Thyroid gland (tissue), 4 donors: ENCODE measurements at regions not wholly inside any gene's neighbourhood (a gene's known extent, or its start where the extent isn't known, plus 50 kb on each side); places are given as distances from the start of the nearest gene placed in this dataset.

ENCODE experiments used
- DNase-seq, 2 donors: peaks; one replicate each; pipeline ENCODE4 v3.0.0-alpha.2; 2019
- H3K27ac ChIP-seq, 3 donors: fragments of 200-600 bp; sonication (generic); 1 replicate in 2 of 3; 2 replicates in 1 of 3; pipeline ENCODE4 v1.5.1; 2016 to 2019; ENCODE audit warnings: mild to moderate bottlenecking in 1 of 3, moderate library complexity in 1 of 3
- H3K27me3 ChIP-seq: fragments of 200-600 bp; sonication (generic); one replicate; pipeline ENCODE4 v1.5.1; 2019
- H3K36me3 ChIP-seq, 2 donors: fragments of 200-600 bp; sonication (generic); one replicate each; pipeline ENCODE4 v1.5.1; 2016 to 2019
- H3K4me1 ChIP-seq, 2 donors: fragments of 200-600 bp; sonication (generic); one replicate each; pipeline ENCODE4 v1.5.1; 2017 to 2019
- H3K4me3 ChIP-seq, 3 donors: fragments of 200-600 bp; sonication (generic); replicated peaks in 1 of 3; 1 replicate in 2 of 3; 2 replicates in 1 of 3; pipeline ENCODE4 v1.5.1; 2016; ENCODE audit warnings: mild to moderate bottlenecking in 1 of 3
- H3K9me3 ChIP-seq: fragments of 200-600 bp; sonication (generic); one replicate; pipeline ENCODE4 v1.5.1; 2017
- POLR2A ChIP-seq, 2 donors: fragments of 450-650 bp; IDR thresholded peaks; one replicate each; pipeline ENCODE4 v1.6.1; 2017; ENCODE audit warnings: antibody characterized with exemption in 2 of 2, mild to moderate bottlenecking in 2 of 2, moderate library complexity in 1 of 2
- WGBS, 2 donors: methylation state at CpG; one replicate each; pipeline ENCODE4 v1.1.5; 2017; 5-methylcytosine and 5-hydroxymethylcytosine counted together
- intact Hi-C: fragments of 100-400 bp; cut with DNase I; formaldehyde crosslinking; loops from one replicate; pipeline ENCODE4 v1.15.1; 2023
- TF ChIP-seq, protein P1 (sequence below), 6 experiments: fragments of 200-600 bp in 3 of 6; fragments of 450-650 bp in 3 of 6; sonication (generic) in 3 of 6; IDR thresholded peaks; one replicate each; pipeline ENCODE4 v1.5.1; 2016 to 2019; ENCODE audit warnings: antibody characterized with exemption in 6 of 6, mild to moderate bottlenecking in 2 of 6, inconsistent platforms in 1 of 6, moderate library complexity in 1 of 6

DNA sequence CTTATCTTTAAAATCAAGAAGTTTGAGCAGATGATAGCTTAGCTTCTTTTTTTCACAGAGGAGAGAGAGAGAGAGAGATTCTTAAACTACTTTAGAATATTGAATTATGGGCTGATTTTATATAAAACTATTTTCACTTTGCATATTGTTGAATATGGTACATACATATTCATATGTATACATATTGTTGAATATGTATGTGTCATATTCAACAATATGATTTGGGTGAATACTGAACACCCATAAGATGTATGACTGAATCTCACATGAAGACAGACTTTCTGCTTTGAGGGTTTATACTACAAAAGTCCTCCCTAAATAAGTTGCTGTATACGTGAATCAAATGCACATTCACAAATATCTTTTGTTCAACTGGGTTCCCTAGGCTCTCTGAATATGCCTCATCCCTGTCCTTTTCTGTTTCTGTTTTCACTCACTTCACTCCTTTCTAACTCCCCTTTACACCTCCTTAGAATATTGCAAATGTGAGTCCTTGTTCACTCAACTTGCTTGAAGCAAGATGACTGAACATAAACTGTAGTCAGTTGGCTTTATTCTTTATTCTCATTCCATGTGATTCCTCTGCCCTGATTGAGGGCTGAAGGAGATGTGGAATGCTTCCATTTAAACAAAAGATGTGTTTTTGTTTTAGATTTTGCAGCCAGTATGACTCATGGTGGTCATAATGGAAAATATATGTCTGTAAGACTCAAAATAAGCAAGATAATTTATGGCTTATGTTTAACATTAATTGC is 225.4 kb upstream of the DAB2 start:
- Histone ChIP-seq H3K4me1 (no peaks in the 10 kb centered on the region), H3K9me3 (no peaks in the 10 kb centered on the region), H3K27me3 (no peaks in the 10 kb centered on the region), H3K27ac (no peak overlapping the region), H3K4me3 (no peak overlapping the region), H3K36me3 (no peaks in the 10 kb centered on the region)
- no peak for DNase-seq
- 81 to 92% methylated on average over 1 of the region's 1 CpG for WGBS, 2 donors
- intact Hi-C loops = no loop called here
- TF ChIP-seq POLR2A (IDR thresholded peaks at IDR 0.05) = no peak
- TF ChIP-seq, protein P1, sequence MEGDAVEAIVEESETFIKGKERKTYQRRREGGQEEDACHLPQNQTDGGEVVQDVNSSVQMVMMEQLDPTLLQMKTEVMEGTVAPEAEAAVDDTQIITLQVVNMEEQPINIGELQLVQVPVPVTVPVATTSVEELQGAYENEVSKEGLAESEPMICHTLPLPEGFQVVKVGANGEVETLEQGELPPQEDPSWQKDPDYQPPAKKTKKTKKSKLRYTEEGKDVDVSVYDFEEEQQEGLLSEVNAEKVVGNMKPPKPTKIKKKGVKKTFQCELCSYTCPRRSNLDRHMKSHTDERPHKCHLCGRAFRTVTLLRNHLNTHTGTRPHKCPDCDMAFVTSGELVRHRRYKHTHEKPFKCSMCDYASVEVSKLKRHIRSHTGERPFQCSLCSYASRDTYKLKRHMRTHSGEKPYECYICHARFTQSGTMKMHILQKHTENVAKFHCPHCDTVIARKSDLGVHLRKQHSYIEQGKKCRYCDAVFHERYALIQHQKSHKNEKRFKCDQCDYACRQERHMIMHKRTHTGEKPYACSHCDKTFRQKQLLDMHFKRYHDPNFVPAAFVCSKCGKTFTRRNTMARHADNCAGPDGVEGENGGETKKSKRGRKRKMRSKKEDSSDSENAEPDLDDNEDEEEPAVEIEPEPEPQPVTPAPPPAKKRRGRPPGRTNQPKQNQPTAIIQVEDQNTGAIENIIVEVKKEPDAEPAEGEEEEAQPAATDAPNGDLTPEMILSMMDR (IDR thresholded peaks at IDR 0.05) = no peak

DNA sequence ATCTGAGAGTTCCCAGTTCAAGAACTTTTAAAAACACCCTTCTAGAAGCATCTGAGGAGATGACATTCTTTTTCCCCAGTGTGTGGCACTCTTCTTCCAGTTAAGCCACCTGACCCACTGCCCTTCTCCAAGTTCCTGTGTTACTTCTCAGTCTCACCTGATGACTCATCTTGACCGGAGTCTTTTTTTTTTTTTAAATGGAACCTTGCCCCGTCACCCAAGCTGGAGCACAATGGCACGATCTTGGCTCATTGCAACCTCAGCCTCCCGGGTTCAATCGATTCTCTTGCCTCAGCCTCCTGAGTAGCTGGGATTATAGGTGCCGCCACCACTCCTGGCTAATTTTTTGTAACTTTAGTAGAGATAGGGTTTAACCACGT is 224.1 kb upstream of the DAB2 start:
- no peaks in the 10 kb centered on the region for H3K36me3 ChIP-seq
- H3K9me3 ChIP-seq = no peaks in the 10 kb centered on the region
- WGBS, 2 donors = 87 to 91% methylated on average over 7 of the region's 7 CpGs
- H3K27me3 ChIP-seq = no peaks in the 10 kb centered on the region
- no peak overlapping the region for H3K27ac ChIP-seq
- peak in 1 of 2 donors; percentile 11 for DNase-seq
- TF ChIP-seq, protein P1 (IDR thresholded peaks at IDR 0.05) = no peak
- no peak for TF ChIP-seq POLR2A (IDR thresholded peaks at IDR 0.05)
- H3K4me3 ChIP-seq = no peak overlapping the region
- intact Hi-C loops = no loop called here
- no peaks in the 10 kb centered on the region for H3K4me1 ChIP-seq

DNA sequence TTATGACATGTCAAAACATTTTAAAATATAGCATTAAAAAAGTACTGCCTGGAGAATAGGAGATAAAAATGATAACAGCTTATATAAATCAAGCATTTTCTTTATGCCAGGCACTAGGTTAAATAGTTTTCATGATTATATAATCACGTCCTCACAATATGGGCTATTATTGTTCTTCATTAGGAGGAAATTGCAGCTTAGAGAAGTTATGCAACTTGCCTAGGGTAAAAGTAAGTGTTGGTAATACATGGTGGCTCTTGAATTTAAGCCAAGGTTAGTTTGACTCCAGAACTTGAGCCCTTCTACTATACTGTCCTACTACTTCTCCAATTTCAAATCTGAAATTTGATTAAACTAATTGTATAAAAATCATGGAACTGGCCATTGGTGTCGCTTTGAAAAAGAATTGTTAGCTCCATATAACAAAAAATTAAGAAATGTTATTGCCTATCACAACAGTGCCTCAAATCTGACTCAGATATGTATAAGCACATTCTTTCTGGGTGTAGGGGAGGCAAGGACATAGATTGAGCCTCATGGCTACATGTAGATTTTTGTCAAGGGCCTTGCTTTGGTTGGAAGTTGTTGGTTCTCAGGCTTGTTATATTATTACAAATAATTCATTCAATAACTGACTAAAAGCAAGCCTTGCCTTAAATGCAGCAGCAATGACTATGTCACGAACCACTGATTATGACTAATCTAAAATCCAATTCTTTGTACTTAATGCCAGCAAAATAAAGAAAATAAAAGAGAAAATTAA is 223.5 kb upstream of the DAB2 start:
- 85 to 87% methylated on average over 3 of the region's 3 CpGs for WGBS, 2 donors
- H3K4me1 ChIP-seq = no peaks in the 10 kb centered on the region
- H3K4me3 ChIP-seq = no peak overlapping the region
- intact Hi-C loops = no loop called here
- no peak for TF ChIP-seq POLR2A (IDR thresholded peaks at IDR 0.05)
- TF ChIP-seq, protein P1 (IDR thresholded peaks at IDR 0.05) = no peak
- H3K27me3 ChIP-seq = no peaks in the 10 kb centered on the region
- H3K27ac ChIP-seq = no peak overlapping the region
- H3K9me3 ChIP-seq = no peaks in the 10 kb centered on the region
- DNase-seq = no peak
- no peaks in the 10 kb centered on the region for H3K36me3 ChIP-seq

DNA sequence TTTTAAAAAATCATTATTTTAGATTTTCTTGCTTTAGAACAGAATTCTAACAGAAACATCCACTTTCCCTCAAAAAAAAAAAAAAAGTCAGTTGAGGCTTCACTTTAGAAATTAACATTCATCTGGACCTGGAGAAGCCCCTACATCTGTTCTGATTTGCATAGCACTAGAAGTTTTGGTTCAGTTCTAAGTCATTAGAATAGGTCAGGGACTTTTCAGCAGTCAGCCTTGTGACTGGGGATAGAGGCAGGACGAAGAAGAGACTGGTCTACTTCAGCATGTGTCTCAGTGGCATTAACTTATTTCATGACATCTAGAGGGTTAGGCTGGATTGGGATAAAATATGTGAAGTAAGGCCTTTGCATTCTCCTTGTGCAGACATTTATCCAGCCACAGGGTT is 215.8 kb upstream of the DAB2 start:
- DNase-seq = no peak
- no peaks in the 10 kb centered on the region for H3K4me1 ChIP-seq
- H3K9me3 ChIP-seq = no peaks in the 10 kb centered on the region
- TF ChIP-seq, protein P1 (IDR thresholded peaks at IDR 0.05) = no peak
- no peak for TF ChIP-seq POLR2A (IDR thresholded peaks at IDR 0.05)
- no peak overlapping the region for H3K4me3 ChIP-seq
- 46 to 97% methylated on average over 1 of the region's 1 CpG for WGBS, 2 donors
- no peaks in the 10 kb centered on the region for H3K27me3 ChIP-seq
- H3K36me3 ChIP-seq = no peaks in the 10 kb centered on the region
- intact Hi-C loops = no loop called here
- H3K27ac ChIP-seq = no peak overlapping the region

DNA sequence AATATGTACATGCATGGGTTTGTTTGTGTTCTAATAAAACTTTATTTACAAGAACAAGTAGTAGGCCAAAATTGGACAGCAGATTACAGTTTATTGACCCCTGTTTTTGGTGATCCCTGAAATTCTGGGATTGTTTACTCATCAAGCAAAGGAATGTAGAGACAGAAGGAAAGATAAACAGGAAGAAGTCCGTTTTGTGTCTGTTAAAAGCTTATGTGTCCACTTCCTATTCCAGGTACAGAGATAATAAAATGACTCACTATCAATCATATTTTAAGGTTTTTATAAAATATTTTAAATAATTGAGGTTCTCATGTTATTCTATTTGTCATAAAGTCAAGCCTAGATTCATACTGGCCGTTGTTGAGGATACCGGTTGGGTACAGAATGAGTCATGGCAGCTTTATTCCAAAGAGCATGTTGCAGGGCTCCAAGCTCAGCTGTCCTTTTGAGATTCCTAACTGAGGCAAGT is 214.9 kb upstream of the DAB2 start:
- 84 to 87% methylated on average over 3 of the region's 3 CpGs for WGBS, 2 donors
- Histone ChIP-seq H3K4me3 (no peak overlapping the region), H3K4me1 (no peaks in the 10 kb centered on the region), H3K27ac (no peak overlapping the region), H3K27me3 (no peaks in the 10 kb centered on the region), H3K36me3 (no peaks in the 10 kb centered on the region), H3K9me3 (no peaks in the 10 kb centered on the region)
- DNase-seq = no peak
- TF ChIP-seq, protein P1 (IDR thresholded peaks at IDR 0.05) = no peak
- TF ChIP-seq POLR2A (IDR thresholded peaks at IDR 0.05) = no peak
- intact Hi-C loops = no loop called here
